ELF-1 (cell line): ENCODE measurements at regions not wholly inside any gene's neighbourhood (a gene's known extent, or its start where the extent isn't known, plus 50 kb on each side); places are given as distances from the start of the nearest gene placed in this dataset.
A peak's percentile ranks its signal among the peaks of the same experiment; 100 is the strongest.
"Not testable (repeated sequence)": the region's sequence is repeated elsewhere in the genome, so short reads cannot be mapped to it uniquely, and the experiment has no call there.

Source experiments
- DNase-seq: peaks from one replicate; pipeline ENCODE4 v3.0.0-alpha.2; 2016; ENCODE audit warnings: low read depth, low spot score

DNA sequence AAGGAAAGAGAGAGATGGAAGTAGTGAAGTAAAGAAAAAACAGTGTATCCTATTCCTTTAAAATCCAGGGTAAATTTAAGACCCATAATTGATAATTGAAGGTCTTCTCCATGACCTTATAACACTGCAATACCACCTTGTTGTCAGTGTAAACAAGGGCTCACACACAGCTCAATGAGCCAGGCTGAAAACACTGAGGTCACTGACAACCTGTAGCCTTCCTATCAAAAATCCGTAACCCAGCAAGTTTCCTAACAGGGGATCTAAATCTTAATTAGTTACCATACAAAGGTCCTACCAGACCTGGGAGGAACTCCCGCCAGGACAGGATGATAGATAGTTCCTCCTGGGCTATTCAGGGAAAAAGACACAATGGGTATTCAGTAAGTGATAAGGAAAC is 1677.1 kb downstream of the OLFM4 start:
- DNase-seq: peak; percentile 64

DNA sequence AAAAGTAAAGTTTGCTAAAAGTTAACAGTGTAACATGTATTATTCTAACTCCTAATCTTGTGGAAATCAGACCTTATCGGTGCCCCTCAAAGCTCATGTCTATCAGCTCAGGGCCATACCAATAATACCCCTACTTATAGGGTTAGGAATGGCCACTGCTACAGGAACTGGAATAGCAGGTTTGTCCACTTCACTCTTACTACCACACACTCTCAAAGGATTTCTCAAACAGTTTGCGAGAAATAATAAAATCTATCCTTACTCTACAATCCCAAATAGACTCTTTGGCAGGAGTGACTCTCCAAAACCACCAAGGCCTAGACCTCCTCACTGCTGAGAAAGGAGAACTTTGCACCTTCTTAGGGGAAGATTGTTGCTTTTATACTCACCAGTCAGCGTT is 1677.7 kb downstream of the OLFM4 start:
- peak; percentile 36 for DNase-seq

DNA sequence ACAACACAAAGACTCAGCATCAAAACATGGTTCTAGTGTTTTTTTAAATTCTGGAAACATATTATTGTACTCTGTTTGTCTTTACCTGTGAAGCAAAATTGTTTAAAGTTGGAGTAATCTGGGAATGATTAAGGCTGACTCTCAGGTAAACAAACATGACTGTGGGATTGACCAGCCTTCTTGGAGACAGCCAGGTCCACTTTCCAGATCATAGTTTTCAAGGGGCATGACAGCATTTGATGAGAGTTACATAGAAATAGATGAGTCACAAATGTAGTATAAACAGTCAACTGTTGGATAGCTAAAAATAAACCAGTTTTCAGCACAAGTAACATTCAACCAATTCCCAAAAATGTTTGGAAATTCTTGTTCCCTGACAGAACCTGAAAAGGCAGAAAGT is 1680.9 kb downstream of the OLFM4 start:
- DNase-seq: no peak

DNA sequence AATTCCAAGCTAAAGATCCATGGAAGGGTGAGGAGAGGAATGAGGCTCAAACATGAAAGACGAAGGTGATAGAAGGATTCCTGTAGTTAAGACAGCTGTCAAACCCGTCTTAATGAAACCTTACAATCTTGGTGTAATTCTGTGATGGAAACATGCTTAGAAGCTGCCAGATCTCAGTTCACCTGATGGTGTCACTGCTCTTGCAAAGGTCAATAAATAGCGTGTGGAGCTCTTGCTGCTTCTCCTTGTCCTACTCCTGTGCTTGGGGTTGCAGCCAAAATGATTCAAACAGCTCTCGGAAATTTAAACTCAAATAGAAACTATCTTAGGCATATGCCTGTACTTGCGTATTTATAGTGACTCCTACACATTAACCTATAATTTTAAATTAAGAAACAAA is 1705.0 kb downstream of the OLFM4 start:
- peak; percentile 30 for DNase-seq

DNA sequence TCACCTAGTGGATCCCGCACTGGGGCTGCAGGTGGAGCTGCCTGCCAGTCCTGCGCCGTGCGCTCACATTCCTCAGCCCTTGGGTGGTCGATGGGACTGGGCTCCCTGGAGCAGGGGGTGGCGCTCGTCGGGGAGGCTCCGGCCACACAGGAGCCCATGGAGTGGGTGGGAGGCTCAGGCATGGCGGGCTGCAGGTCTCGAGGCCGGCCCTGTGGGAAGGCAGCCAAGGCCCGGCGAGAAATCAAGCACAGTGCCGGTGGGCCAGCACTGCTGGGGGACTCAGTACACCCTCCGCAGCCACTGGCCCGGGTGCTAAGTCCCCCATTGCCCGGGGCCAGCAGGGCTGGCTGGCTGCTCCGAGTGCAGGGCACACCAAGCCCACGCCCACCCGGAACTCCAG is 1708.6 kb downstream of the OLFM4 start:
- DNase-seq: not testable (repeated sequence)

DNA sequence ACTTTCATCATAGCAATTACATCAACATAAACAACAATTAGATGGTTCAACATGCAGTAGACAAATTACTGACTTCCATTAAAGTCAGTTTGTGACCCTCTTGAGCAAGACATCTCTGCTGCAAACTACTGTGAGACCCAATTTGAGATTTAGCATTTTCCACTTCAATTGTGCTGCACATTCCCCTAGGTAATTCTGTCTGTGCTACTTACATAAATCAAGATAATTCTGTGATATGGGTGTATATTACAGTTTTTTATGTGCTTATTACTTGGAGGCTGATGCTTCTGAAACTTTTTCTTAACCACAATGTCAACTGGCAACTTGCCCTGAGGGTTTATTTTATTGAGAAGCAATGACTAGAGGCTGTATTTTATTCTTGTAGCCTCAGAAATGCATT is 1714.4 kb downstream of the OLFM4 start:
- no peak for DNase-seq

DNA sequence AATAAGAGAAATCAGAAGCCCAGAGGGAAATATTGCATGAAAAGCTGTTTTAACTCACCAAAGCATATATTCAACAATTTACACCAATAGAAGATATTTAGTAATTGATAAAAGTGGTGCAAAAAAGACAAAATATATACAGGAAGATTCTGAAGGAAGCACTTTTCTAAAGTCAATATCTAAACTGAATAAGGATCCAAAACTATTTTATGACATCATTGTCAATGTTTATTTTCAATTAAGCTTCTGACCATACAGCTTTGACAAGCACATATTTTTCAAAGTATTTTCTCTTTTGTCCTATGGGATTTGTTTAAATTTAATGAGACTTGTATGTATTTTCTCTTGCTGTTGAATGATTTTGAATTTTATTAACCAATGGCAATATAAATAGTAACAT is 1716.1 kb downstream of the OLFM4 start:
- DNase-seq: no peak

DNA sequence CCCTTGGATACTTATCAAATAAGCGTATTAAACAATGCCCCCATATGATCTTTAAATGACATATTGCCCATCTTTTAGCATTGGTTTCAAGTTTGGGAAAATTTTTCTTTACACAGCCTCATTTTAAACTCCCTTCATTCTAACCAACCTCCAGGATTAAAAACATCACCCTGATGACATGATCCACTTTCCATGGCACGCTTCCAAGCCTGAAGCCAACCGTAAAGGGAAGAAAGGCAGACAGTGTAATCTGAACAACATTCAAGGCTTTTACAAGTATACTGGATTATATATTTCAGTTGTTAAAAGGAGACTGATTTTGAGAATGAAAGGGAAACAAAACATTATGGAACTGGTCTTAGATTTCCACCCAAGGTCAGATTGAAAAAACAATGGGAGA is 1721.9 kb downstream of the OLFM4 start:
- DNase-seq: no peak

DNA sequence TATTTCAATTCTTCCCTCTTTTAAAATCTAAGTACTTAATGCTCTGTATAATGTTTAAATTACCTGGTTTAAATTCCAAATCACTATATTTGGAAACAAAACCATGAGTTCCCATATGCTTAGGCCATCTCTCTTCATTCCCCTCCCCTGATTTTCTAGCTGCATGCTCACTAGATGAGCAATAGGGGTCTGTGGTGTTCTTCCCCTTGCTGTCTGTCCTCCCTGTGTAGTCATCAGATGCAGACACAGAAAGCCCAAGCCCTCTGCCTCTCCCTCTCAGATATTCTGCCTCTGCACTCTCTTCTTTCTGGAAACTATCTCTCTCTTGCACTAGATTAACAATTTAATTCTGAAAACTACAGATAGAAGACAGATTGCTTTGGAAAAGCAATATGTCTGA is 1730.2 kb downstream of the OLFM4 start:
- no peak for DNase-seq

DNA sequence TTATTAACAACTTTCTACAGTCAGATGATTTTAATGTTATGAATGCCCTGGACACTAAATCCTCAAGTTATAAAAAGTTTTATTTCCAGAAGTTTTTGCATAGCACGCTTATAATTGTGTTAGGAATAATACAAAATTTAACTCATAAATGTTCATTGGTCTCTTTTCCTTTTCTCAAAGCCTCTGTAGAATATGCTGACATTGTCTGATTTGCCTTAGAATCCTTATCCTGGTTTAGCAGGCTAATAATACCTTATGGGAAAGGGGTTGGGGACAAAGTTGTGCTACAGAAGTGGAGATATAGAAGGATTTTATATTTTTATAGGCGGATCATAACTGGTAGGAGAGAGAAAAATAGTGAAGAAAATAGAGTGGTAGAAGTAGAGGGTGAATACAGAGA is 1739.6 kb downstream of the OLFM4 start:
- DNase-seq: no peak

DNA sequence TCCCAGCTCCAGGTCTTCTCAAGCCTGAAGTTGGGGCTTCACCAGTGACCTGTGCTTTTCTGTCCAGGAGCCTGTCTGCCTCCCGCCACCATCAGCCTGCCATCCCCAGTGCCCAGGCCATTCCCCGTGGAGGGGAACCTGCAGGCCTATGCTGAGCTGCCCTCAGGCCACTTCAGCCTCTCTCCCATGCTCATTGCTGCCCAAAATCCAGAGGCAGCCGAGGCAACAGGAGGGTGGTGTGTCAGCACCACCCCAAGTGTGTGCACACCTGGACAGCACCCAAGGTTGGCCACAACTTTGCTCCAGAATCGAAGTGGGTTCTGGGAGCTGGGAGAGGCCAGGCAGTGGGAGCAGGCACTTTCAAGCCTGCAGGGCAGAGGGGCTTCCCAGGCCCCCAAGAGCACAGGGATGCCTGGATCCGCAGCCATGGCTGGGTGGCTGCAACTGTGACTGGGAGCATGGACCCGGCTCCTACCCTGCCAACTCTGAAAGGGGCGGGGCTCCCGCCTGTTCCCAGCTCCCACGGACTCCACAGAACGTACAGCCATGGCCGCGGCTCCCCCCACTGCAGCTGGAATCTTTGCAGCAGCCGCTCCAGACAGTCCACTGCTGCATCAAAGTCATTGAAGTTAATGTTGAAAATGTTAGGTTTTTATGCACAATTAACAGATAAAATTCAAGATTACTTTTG is 1747.0 kb downstream of the OLFM4 start:
- DNase-seq: no peak

DNA sequence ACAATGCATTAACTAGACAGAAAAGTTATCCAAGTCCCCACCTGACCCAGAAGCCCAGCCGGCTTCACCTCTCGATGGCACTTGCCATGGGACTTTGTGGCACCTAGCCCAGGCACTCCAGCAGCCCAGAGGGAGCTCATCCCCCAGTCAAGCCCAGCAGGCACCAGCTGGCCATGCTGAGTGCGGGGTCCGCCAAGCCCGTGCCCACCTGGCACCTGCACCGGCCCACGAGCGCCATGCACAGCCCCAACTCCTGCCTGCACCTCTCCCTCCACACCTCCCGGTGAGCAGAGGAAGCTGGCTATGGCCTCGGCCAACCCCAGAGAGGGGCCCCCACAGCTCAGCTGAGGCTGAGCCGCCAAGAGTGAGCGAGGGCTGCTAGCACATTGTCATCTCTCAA is 1759.1 kb downstream of the OLFM4 start:
- no peak for DNase-seq

DNA sequence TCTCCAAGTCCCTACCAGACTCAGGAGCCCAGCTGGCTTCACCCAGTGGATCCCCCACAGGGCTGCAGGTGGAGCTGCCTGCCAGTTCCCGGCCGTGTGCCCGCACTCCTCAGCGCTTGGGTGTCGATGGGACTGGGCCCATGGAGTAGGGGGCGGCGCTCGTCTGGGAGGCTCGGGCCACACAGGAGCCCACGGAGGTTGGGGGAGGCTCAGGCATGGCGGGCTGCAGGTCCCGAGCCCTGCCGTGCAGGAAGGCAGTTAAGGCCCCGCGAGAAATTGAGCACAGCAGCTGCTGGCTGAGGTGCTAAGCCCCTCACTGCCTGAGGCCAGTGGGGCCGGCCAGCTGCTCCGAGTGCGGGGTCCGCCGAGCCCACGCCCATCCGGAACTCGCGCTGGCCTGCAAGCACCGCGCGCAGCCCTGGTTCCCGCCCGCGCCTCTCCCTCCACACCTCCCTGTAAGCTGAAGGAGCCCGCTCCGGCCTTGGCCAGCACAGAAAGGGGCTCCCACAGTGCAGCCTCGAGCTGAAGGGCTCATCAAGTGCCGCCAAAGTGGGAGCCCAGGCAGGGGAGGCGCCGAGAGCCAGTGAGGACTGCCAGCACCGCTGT is 1771.1 kb downstream of the OLFM4 start:
- peak; percentile 13 for DNase-seq

DNA sequence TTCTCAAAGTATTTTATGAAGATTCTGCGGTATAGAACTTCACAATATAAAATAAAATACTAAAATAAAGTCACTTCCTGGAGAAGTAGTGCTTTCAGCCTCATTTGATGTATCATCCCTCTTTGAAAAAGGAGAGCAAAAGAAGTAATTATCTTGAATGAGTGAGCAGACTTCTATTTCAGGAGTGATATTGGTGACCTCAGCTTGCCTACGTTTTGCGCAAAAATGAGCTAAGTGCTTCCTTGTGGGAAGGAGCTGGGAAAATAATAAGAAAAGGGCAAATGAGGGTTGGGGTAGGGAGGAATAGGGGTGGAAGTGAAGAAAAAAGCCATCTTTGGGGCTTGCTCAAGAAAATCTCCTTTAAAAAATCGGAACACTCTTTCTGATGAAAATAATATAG is 1773.6 kb downstream of the OLFM4 start:
- DNase-seq: no peak

DNA sequence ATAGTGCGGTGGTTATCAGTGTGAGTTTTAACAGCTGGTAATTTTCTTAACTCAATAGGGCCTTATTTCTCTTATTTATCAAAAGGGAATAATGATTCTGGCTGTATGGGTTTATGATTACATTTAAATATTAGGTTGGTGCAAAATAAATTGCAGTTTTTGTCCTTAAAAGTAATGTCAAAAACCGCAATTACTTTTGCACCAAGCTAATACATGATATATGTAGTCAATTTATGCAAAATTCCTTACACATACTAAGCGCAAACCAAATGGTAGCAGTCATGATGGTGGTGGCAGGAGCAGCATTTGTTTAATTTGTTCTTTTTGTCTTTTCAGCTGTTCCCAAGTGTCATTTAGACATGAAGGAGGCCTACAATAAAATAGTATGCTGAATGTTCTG is 1777.1 kb downstream of the OLFM4 start:
- no peak for DNase-seq

DNA sequence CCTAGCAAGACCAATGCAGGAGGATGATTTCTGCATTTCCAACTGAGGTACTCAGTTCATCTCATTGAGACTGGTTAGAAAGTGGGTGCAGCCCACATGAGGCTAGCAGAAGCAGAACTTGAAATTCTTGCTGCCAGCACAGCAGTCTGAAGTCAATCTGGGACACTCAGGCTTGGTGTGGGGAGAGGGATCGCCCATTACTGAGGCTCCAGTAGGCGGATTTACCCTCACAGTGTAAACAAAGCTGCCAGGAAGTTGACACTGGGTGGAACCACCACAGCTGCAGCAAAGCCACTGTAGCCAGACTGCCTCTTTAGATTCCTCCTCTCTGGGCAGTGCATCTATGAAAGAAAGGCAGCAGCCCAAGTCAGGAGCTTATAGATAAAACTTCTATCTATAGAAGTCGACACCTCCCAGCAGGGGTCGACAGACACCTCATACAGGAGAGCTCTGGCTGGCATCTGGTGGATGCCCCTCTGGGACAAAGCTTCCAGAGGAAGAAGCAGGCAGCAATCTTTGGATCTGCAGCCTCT is 1793.4 kb downstream of the OLFM4 start:
- DNase-seq: peak; percentile 7

DNA sequence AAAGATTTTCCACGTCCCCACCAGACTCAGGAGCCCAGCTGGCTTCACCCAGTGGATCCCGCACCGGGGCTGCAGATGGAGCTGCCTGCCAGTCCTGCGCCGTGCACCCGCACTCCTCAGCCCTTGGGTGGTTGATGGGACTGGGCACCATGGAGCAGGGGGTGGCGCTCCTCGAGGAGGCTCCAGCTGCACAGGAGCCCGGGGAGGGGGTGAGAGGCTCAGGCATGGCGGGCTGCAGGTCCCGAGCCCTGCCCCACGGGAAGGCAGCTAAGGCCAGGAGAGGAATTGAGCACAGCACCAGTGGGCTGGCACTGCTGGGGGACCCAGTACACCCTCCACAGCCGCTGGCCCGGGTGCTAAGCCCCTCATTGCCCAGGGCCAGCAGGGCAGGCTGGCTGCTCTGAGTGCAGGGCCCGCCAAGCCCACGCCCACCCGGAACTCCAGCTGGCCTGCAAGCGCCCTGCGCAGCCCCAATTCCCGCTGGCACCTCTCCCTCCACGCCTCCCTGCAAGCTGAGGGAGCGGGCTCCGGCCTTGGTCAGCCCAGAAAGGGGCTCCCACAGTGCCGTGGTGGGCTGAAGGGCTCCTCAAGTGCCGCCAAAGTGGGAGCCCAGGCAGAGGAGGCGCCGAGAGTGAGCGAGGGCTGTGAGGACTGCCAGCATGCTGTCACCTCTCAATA is 1800.9 kb downstream of the OLFM4 start:
- DNase-seq: not testable (repeated sequence)

DNA sequence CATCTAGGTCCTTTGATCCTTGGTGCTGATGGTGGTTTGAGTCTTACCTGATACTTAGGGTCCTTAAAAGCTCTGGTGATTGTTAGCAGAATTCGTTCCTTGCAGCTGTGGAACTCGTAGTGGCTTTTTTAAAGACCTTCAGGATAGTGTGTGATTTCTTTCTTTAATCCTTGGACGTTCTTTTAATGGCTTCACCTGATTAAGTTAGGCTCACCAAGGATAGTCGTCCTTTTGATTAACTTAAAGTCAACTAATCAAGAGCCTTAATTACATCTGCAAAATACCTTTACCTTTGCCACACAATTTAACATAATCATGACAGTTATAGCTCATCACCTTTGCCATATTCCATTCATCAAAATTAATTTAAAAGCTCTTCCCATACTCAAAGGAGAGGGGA is 1807.7 kb downstream of the OLFM4 start:
- no peak for DNase-seq

DNA sequence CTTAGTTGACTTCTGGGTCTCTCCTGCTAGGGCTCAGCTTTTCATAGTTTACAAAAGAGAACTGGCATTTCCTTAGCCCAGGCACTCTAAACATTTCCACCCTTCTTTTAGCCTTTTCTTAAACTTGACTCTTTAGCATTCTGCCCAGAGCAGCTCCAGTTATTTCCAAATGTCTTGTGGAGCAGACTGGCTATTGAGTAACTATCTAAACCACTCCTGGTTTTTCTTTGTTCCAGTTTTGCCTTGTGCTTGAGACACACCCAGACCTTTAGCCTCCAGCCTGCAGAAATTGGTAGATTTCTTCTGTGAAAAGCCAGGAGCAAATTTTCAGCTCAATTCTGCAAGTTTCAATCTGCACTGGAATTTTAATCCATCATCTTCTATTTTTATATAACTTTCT is 1813.1 kb downstream of the OLFM4 start:
- no peak for DNase-seq

DNA sequence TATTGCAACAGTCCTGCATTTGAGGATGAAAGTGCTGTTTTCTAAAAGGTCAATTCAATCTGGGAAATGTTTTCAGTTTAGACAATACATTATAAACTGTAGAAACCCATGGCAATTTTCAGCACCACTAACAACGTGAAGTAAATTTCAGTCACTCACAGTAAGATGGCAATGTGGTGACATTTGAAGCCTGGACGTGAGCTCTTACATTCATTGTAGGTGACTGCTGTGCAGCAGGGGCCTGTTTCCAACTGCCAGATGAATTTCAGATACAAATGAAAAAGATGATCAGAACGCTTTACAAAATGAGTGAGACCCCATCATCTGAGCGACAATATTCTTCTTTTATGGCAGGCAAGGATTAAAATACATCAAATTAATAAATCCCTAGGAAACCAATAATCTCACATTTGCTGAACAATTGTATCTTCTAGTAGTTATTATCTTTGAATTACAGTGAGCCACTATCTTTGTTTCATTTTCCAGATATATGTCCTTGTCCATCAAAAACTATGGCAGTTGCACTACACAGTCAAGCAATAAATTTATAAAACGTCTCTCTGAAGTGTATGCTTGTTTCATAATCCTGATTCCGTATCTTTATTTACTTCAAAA is 1816.8 kb downstream of the OLFM4 start:
- no peak for DNase-seq

DNA sequence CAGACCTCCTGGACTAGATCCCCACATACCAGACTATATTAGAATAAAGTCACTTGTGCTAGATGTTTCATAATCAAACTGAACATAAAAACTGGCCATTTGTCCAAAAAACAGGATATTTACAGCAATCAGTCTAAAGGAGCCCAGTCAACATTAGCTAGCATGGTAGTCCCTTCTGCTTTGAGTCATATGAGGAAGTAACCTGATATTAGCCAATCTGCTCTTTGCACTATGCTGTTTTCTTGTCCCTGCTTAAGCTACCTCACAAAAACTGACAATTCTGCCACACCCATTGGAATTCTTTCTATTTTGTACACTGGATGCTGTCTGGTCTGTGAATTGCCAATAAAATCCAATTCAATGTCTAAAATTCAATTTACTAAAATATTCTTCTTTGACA is 1824.2 kb downstream of the OLFM4 start:
- no peak for DNase-seq

DNA sequence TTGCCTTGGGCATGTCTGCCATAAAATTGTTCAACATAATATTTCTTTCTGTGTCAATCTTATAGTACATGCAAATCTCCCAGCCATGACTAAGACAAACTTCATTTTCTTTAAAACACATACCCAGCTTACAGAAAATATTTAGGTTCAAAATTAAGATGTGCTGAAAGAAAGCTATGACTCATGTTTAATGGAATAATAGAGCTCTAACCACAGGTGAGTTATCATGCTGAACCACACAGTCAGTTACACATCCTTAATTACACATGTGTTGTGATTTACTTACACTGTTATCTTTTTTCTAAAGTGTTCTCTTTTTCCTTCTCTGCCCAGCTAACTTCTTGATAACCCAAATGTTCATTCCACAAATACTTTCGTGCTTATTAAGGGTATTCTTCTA is 1831.2 kb downstream of the OLFM4 start:
- no peak for DNase-seq

DNA sequence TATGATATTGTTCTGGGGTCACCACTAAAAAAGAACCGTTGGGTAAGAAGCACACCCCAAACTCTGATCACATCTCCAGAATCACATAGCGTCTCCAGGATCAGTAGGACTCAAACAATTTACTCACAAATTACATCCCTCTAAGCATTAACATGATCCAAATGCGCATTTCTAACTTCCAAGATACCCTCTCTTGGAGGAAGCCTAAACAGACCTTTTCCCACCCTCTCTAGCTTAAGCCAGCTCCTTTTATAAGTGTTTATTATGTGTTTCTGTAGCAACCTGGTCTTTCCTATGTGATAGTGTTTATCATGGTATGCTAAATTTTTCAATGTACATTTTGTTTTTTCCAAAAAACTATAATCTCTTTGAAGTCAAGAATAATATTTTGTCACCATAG is 1846.5 kb downstream of the OLFM4 start:
- DNase-seq: no peak
